ENCODE measurements at regions not wholly inside any gene's neighbourhood (a gene's known extent, or its start where the extent isn't known, plus 50 kb on each side); places are given as distances from the start of the nearest gene placed in this dataset.

DNA sequence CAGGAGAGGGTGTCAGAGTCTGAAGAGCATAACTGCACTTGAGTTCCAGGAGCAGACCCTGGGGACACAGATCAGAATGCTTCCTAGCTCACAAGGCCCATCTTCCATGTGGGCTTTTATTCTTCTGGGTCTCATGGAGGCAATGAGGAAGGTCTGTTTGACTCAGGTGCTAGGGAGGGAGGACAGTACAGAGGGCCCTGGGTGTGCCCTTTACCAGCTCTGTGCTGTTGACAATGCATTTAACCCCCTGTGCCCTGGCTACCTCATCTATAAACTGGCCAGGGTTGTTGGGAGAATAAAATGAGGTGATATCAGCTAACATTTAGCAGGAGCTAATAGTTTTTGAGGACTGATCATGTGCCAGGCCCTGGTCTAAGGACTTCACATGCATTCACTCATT is 318.0 kb downstream of the DMAC1 start:
- DNase-seq (ENCODE audit: low spot score), result no peak
- TF ChIP-seq CTCF (IDR thresholded peaks at IDR 0.05), result no peak
- H3K4me1 Mint-ChIP-seq (ENCODE audit: low read depth), result no peaks in the 10 kb centered on the region
- no peak overlapping the region for H3K4me3 Mint-ChIP-seq (ENCODE audit: unreplicated experiment)
- H3K27me3 Mint-ChIP-seq (ENCODE audit: low read depth), result no peaks in the 10 kb centered on the region
- H3K9me3 Mint-ChIP-seq (ENCODE audit: low read depth), result peaks cover 3% of the 10 kb centered on the region
- no peak overlapping the region for H3K27ac Mint-ChIP-seq (ENCODE audit: unreplicated experiment)
- H3K36me3 Mint-ChIP-seq (ENCODE audit: low read depth), result no peaks in the 10 kb centered on the region

DNA sequence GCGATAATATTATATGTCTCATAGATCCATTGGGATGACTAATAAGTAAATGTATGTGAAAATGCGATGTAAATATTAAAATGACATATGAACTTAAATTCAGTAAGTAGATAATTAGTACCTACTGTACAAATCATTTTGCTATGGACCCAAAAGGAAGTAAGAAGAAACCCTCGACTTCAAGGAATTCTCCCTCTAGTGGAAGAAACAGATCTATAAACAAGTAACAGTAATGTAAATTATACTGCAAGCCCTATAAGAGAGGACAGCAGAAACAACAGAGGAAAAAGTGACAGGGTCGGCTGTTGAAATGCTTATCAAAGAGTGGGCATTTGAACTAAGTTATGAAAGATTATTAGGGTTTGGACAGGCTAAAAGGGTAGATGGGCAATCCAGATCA is 320.3 kb downstream of the DMAC1 start:
- no peak overlapping the region for H3K4me3 Mint-ChIP-seq (ENCODE audit: unreplicated experiment)
- no peaks in the 10 kb centered on the region for H3K4me1 Mint-ChIP-seq (ENCODE audit: low read depth)
- DNase-seq (ENCODE audit: low spot score), result no peak
- H3K27me3 Mint-ChIP-seq (ENCODE audit: low read depth), result no peaks in the 10 kb centered on the region
- peak; percentile 50 for TF ChIP-seq CTCF (IDR thresholded peaks at IDR 0.05)
- H3K9me3 Mint-ChIP-seq (ENCODE audit: low read depth), result peaks cover 3% of the 10 kb centered on the region
- no peaks in the 10 kb centered on the region for H3K36me3 Mint-ChIP-seq (ENCODE audit: low read depth)
- H3K27ac Mint-ChIP-seq (ENCODE audit: unreplicated experiment), result no peak overlapping the region

GRCh38 chr9:7478646-7479045 is 320.9 kb downstream of the DMAC1 start:
- H3K36me3 Mint-ChIP-seq (ENCODE audit: low read depth), result no peaks in the 10 kb centered on the region
- H3K27ac Mint-ChIP-seq (ENCODE audit: unreplicated experiment), result no peak overlapping the region
- peaks cover 3% of the 10 kb centered on the region for H3K9me3 Mint-ChIP-seq (ENCODE audit: low read depth)
- TF ChIP-seq CTCF (IDR thresholded peaks at IDR 0.05), result no peak
- no peak for DNase-seq (ENCODE audit: low spot score)
- no peaks in the 10 kb centered on the region for H3K4me1 Mint-ChIP-seq (ENCODE audit: low read depth)
- H3K4me3 Mint-ChIP-seq (ENCODE audit: unreplicated experiment), result no peak overlapping the region
- no peaks in the 10 kb centered on the region for H3K27me3 Mint-ChIP-seq (ENCODE audit: low read depth)

GRCh38 chr9:7467186-7467585 is 332.4 kb downstream of the DMAC1 start:
- no peak for DNase-seq (ENCODE audit: low spot score)
- Mint-ChIP-seq H3K9me3 (ENCODE audit: low read depth) (no peaks in the 10 kb centered on the region), H3K27me3 (ENCODE audit: low read depth) (peaks cover 26% of the 10 kb centered on the region), H3K36me3 (ENCODE audit: low read depth) (no peaks in the 10 kb centered on the region), H3K27ac (ENCODE audit: unreplicated experiment) (no peak overlapping the region), H3K4me3 (ENCODE audit: unreplicated experiment) (no peak overlapping the region), H3K4me1 (ENCODE audit: low read depth) (no peaks in the 10 kb centered on the region)
- TF ChIP-seq CTCF (IDR thresholded peaks at IDR 0.05), result no peak

- Mint-ChIP-seq H3K27ac (ENCODE audit: unreplicated experiment) (no peak overlapping the region), H3K9me3 (ENCODE audit: low read depth) (no peaks in the 10 kb centered on the region), H3K4me1 (ENCODE audit: low read depth) (no peaks in the 10 kb centered on the region), H3K36me3 (ENCODE audit: low read depth) (no peaks in the 10 kb centered on the region), H3K27me3 (ENCODE audit: low read depth) (peaks cover 18% of the 10 kb centered on the region), H3K4me3 (ENCODE audit: unreplicated experiment) (no peak overlapping the region)
- no peak for TF ChIP-seq CTCF (IDR thresholded peaks at IDR 0.05)
- DNase-seq (ENCODE audit: low spot score), result no peak
These were observed 337.8 kb downstream of the DMAC1 start for GRCh38 chr9:7461791-7462190.
